Motor neuron (in vitro differentiated cells): ENCODE measurements at regions not wholly inside any gene's neighbourhood (a gene's known extent, or its start where the extent isn't known, plus 50 kb on each side); places are given as distances from the start of the nearest gene placed in this dataset.

ENCODE experiments used
- ATAC-seq, 8 experiments: fragments of 200-7000 bp; cut with Tn5 transposase; replicated peaks in 6 of 8; 2 replicates each; pipeline ENCODE4 v1.8.0; 2021; ENCODE audit warnings: mild to moderate bottlenecking in 8 of 8, moderate library complexity in 8 of 8
- H3K27ac ChIP-seq, 2 donors: fragments of 250-450 bp; sonication (Bioruptor Pico); 2 replicates each; pipeline ENCODE4 v1.9.0; 2021; ENCODE audit warnings: antibody characterized with exemption in 2 of 2, mild to moderate bottlenecking in 2 of 2, moderate library complexity in 1 of 2
- H3K4me1 ChIP-seq, 2 donors: fragments of 250-450 bp; sonication (Bioruptor Pico); replicated peaks in 1 of 2; 2 replicates each; pipeline ENCODE4 v1.6.1; 2021; ENCODE audit warnings: antibody characterized with exemption in 2 of 2, mild to moderate bottlenecking in 2 of 2, moderate library complexity in 1 of 2
- H3K4me3 ChIP-seq, 5 donors: fragments of 250-450 bp; sonication (Bioruptor Pico); 2 replicates each; pipeline ENCODE4 v1.9.0; 2021; ENCODE audit warnings: antibody characterized with exemption in 5 of 5, mild to moderate bottlenecking in 5 of 5, moderate library complexity in 4 of 5
- WGBS, 10 experiments: fragments of 450-650 bp; shearing (Covaris generic); methylation state at CpG; one replicate each; pipeline ENCODE4 v1.0.0; 2022; 5-methylcytosine and 5-hydroxymethylcytosine counted together
- in situ Hi-C, 9 experiments: fragments of 400-800 bp; cut with MboI; loops; one replicate each; pipeline ENCODE4 v1.15.0; 2021; ENCODE audit warnings: low sequenced_read_pairs in 9 of 9, low pct_unique_long_range_greater_than_20kb in 2 of 9; ENCODE audit not compliant: unreplicated experiment in 9 of 9

DNA sequence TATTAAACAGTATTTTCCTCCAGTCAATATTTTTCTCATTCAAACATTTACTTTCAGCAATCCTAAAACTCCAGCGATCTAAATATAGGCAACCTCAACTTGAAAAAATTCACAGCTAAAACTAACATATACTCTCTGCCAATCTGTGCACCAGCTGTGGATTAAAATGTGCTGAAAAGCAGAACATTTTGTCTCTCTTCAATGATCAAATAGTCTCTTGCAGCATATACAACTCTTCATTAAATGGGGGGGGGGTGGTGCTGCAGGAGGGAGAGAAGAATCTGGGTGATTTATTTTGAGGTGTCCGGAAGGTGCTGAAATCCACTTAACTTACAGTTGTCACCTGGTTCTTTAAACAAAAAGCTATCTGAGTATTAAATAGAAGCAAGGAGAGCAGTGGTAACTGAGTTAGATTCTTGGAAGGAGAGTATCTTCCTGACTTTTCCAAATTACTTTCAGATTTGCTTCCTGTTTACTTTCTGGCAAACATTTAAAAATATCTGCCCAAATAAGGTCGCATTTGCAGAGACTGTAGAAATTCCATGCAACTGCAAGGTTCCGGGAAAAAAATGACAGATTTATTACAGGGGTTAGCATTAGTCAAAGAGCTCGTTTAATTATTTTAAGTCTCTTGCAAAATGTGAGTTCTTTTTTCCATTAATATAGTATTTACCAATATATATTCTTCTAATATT is 904.7 kb upstream of the ACVR2A start:
- Histone ChIP-seq H3K27ac (no peak overlapping the region), H3K4me1 (no peaks in the 10 kb centered on the region), H3K4me3 (no peak overlapping the region)
- in situ Hi-C loops, result loop anchor here in 3 of 9 experiments (25.0 kb wide), 1 partner anchor 972 kb away; no protein-coding TSS in a partner anchor
- peak in 2 of 8 experiments; percentile 52 to 72 for ATAC-seq
- WGBS, 10 experiments, result 3 to 90% (median 75%) methylated on average over 3 to 5 of the region's 5 CpGs

DNA sequence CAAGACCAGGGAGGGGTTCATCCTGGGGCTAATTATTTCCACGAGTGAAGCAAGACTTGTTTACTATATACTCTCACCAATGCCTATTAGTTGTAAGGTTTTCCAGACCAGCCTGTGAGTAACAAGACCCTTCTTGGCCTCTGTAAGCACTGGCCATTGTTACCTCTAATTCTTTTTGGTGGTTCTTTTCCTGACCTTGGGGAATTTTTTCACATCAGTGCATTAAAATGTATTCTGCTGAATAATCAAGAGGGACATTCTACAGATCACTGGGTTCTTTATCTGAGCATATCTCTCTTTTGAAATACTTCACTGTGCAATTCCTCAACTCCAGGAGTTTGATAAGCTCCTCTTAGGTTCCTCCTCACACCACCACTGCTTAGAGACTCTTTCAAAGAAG is 909.9 kb upstream of the ACVR2A start:
- in situ Hi-C loops, result loop anchor here in 3 of 9 experiments (25.0 kb wide), 1 partner anchor 977 kb away; no protein-coding TSS in a partner anchor
- WGBS, 10 experiments, result 0 to 100% (median 59%) methylated on average over 1 of the region's 1 CpG
- H3K27ac ChIP-seq, result no peak overlapping the region
- ATAC-seq, result no peak
- no peaks in the 10 kb centered on the region for H3K4me1 ChIP-seq
- no peak overlapping the region for H3K4me3 ChIP-seq

DNA sequence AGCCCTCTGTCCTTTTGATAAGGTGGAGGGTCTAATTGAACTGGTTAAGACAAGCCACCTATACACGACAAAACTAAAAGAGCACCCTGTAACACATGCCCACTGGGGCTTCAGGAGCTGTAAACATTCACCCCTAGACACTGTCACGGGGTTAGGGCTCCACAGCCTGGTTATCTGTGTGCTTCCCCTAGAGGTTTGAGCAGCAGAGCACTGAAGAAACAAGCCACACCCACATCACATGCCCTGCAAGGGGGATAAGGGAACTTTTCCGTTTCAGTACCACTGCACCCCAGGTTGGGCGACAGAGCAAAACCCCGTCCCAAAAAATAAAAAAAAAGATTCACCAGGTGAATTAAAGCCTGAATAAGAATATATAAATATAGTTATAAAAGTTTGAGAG is 913.7 kb upstream of the ACVR2A start:
- WGBS, 10 experiments, result 31 to 100% (median 90%) methylated on average over 1 to 5 of the region's 5 CpGs; no CpG with 5 or more reads in 3 of the 10 experiments
- ATAC-seq, result peak in 1 of 8 experiments; percentile 43
- H3K4me1 ChIP-seq, result no peaks in the 10 kb centered on the region
- no peak overlapping the region for H3K27ac ChIP-seq
- H3K4me3 ChIP-seq, result no peak overlapping the region
- in situ Hi-C loops, result loop anchor here in 3 of 9 experiments (25.0 kb wide), 1 partner anchor 981 kb away; no protein-coding TSS in a partner anchor

- WGBS, 10 experiments, result 0 to 91% (median 47%) methylated on average over 1 to 2 of the region's 3 CpGs; no CpG with 5 or more reads in 2 of the 10 experiments
- ATAC-seq, result peak; percentile 96 to 100 (median 98)
- Histone ChIP-seq H3K27ac (no peak overlapping the region), H3K4me3 (no peak overlapping the region), H3K4me1 (no peaks in the 10 kb centered on the region)
- in situ Hi-C loops, result loop anchor here in 3 of 9 experiments (25.0 kb wide), 1 partner anchor 985 kb away; no protein-coding TSS in a partner anchor
These were observed 917.6 kb upstream of the ACVR2A start for GRCh38 chr2:146927080-146927711.

DNA sequence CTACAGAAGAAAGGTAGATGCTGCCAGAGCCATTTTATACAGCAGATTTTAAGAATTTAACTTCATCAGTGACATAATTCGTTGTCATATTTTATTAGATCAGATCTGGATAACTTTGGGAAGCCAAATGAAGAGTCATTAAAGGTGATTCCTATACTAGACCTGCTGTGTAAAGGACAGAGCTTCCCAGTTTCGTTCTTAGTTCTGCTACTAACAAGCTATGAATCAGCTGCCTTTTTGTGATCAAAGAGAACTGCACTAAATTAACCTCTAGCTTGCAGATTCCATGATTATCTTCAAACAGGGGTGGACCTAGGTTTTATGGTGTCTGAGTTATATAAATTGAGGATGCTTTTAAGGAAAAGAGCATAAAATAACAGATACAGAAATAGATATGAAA is 926.5 kb upstream of the ACVR2A start:
- Histone ChIP-seq H3K4me1 (peaks cover 6 to 21% of the 10 kb centered on the region in 2 donors), H3K27ac (no peak overlapping the region), H3K4me3 (no peak overlapping the region)
- 0 to 83% (median 48%) methylated on average over 1 to 2 of the region's 2 CpGs; no CpG with 5 or more reads in 2 of the 10 experiments for WGBS, 10 experiments
- no peak for ATAC-seq
- in situ Hi-C loops, result loop anchor here in 1 of 9 experiments (25.0 kb wide), 1 partner anchor 994 kb away; no protein-coding TSS in a partner anchor

GRCh38 chr2:146917431-146918042 is 927.3 kb upstream of the ACVR2A start:
- Histone ChIP-seq H3K4me1 (peaks cover 6 to 21% of the 10 kb centered on the region in 2 donors), H3K4me3 (no peak overlapping the region), H3K27ac (peak overlapping the region in 1 of 2 donors; percentile 31)
- 0 to 100% (median 48%) methylated on average over 1 of the region's 1 CpG; no CpG with 5 or more reads in 4 of the 10 experiments for WGBS, 10 experiments
- in situ Hi-C loops, result loop anchor here in 1 of 9 experiments (25.0 kb wide), 1 partner anchor 995 kb away; no protein-coding TSS in a partner anchor
- ATAC-seq, result peak in 5 of 8 experiments; percentile 26 to 85 (median 77)

DNA sequence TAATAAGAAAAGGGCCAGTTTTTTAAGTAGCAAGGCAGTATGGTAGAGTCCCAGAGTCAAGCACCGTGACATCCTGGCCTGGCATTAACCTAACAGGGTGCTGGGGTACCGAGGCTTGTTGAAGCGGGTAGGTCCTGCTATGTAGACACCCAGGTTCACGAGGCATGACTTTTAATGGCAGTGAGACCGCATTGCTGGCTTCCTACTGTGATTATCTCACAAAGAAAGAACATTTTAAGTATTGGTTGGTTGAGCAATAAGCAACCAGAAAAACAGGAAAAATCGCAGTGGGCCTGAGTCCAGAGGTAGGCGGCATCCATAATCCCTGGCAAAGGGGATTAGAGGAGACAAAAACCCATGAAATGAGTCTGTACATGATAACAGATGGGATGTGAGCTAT is 927.9 kb upstream of the ACVR2A start:
- in situ Hi-C loops, result loop anchor here in 1 of 9 experiments (25.0 kb wide), 1 partner anchor 995 kb away; no protein-coding TSS in a partner anchor
- Histone ChIP-seq H3K4me3 (no peak overlapping the region), H3K27ac (peak overlapping the region in 1 of 2 donors; percentile 31), H3K4me1 (peaks cover 6 to 21% of the 10 kb centered on the region in 2 donors)
- peak in 1 of 8 experiments; percentile 21 for ATAC-seq
- WGBS, 10 experiments, result 47 to 100% (median 84%) methylated on average over 2 to 6 of the region's 7 CpGs; no CpG with 5 or more reads in 4 of the 10 experiments

GRCh38 chr2:146913476-146913875 is 931.4 kb upstream of the ACVR2A start:
- 56 to 100% (median 88%) methylated on average over 1 to 3 of the region's 3 CpGs; no CpG with 5 or more reads in 1 of the 10 experiments for WGBS, 10 experiments
- ATAC-seq, result no peak

DNA sequence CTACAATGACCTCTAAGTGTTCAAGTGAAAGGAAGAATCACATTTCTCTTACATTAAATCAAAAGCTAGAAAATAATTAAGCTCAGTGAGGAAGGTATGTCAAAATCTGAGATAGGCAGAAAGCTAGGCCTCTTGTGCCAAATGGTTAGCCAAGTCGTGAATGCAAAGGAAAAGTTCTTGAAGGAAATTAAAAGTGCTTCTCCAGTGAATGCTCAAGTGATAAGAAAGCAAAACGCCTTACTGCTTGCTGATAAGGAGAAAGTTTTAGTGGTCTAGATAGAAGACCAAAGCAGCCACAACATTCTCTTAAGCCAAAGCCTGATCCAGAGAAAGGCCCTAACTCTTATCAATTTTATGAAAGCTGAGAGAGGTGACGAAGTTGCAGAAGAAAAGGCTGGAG is 932.3 kb upstream of the ACVR2A start:
- Histone ChIP-seq H3K4me1 (peaks cover 5 to 17% of the 10 kb centered on the region in 2 donors), H3K27ac (no peak overlapping the region), H3K4me3 (no peak overlapping the region)
- 36 to 100% (median 70%) methylated on average over 1 to 3 of the region's 3 CpGs; no CpG with 5 or more reads in 2 of the 10 experiments for WGBS, 10 experiments
- no peak for ATAC-seq
- in situ Hi-C loops, result loop anchor here in 1 of 9 experiments (25.0 kb wide), 1 partner anchor 1000 kb away; no protein-coding TSS in a partner anchor

More at GRCh38 chr2:146913476-146913875, 931.4 kb upstream of the ACVR2A start:
- H3K4me1 ChIP-seq, result peaks cover 6 to 23% of the 10 kb centered on the region in 2 donors
- no peak overlapping the region for H3K27ac ChIP-seq
- in situ Hi-C loops, result loop anchor here in 1 of 9 experiments (25.0 kb wide), 1 partner anchor 999 kb away; no protein-coding TSS in a partner anchor
- H3K4me3 ChIP-seq, result no peak overlapping the region

- H3K4me3 ChIP-seq, result no peak overlapping the region
- WGBS, 10 experiments, result 6 to 100% (median 82%) methylated on average over 1 to 3 of the region's 3 CpGs; no CpG with 5 or more reads in 4 of the 10 experiments
- in situ Hi-C loops, result loop anchor here in 1 of 9 experiments (25.0 kb wide), 1 partner anchor 1004 kb away; no protein-coding TSS in a partner anchor
- no peak overlapping the region for H3K27ac ChIP-seq
- H3K4me1 ChIP-seq, result peaks cover 0 to 8% of the 10 kb centered on the region in 2 donors
- no peak for ATAC-seq
These were observed 936.1 kb upstream of the ACVR2A start for GRCh38 chr2:146908776-146909175.

- in situ Hi-C loops, result no loop called here
- peak in 2 of 8 experiments; percentile 23 to 55 for ATAC-seq
- WGBS, 10 experiments, result 0 to 89% (median 34%) methylated on average over 1 of the region's 1 CpG; no CpG with 5 or more reads in 4 of the 10 experiments
- Histone ChIP-seq H3K4me3 (no peak overlapping the region), H3K4me1 (no peaks in the 10 kb centered on the region), H3K27ac (no peak overlapping the region)
These were observed 946.7 kb upstream of the ACVR2A start for GRCh38 chr2:146898083-146898482.

- no peak for ATAC-seq
- H3K4me1 ChIP-seq, result no peaks in the 10 kb centered on the region
- H3K4me3 ChIP-seq, result no peak overlapping the region
- 17 to 100% (median 80%) methylated on average over 1 of the region's 1 CpG; no CpG with 5 or more reads in 3 of the 10 experiments for WGBS, 10 experiments
- in situ Hi-C loops, result no loop called here
- no peak overlapping the region for H3K27ac ChIP-seq
These were observed 950.3 kb upstream of the ACVR2A start for GRCh38 chr2:146894514-146894913.
